ENCODE measurements at regions not wholly inside any gene's neighbourhood (a gene's known extent, or its start where the extent isn't known, plus 50 kb on each side); places are given as distances from the start of the nearest gene placed in this dataset.

GRCh38 chr6:137271245-137272183 is 52.3 kb upstream of the IFNGR1 start:
- DNase-seq (ENCODE audit: low read depth) = peak; percentile 52

DNA sequence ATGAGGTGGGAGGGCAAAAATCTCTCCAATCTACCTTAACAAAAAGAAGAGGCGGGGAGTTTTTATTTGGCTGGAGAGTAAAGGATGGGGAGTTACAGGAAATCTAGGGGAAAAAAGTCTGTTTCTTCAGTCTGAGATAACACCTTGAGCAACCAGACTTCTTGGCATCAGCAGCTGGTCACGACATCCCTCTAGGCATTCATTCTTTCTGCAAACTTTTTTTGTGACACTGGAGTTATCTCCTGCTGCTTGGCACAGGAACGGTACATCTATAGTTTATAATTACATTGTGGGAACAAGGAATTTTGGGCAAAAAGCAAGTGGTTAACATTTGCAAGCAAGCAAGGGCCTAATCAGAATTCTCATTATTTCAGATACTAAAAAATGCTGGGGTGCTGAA is 50.6 kb upstream of the IFNGR1 start:
- no peak for DNase-seq (ENCODE audit: low read depth)

DNA sequence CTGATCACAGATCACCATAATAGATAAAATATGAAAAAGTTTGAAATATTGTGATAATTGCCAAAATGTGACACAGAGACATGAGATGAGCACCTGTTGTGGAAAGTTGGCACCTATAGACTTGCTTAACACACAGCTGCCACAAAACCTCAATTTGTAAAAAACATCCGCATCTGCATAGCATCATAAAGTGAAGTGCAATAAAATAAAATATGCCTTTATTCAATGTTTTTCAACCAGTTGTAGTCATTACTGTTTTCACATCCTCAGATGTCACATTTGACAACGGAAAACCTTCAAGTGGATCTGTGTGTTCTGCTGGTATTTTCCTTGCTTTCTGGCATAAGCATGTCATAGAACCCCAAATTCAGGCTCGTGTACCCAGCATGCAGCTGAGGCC is 50.2 kb upstream of the IFNGR1 start:
- DNase-seq (ENCODE audit: low read depth) = no peak
